ENCODE measurements at regions not wholly inside any gene's neighbourhood (a gene's known extent, or its start where the extent isn't known, plus 50 kb on each side); places are given as distances from the start of the nearest gene placed in this dataset.

DNA sequence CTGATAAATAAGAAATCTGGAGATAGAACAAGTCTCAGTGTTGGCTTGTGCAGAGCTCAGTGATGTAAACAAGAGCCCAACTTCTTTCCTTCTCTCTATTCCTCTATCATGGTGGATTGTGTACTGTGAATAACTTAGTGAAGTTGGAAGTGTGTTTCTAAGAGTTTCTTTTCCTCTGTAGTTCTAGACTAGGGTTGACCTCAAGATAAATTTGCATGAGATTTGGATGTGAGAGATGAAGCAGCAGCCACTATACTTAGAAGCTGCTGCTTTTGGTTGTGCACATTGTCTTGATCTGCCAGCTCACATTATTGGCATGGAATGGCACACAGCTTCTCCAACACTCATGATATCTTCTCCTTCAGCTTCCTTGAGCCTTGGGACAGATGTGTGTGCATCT, 198.9 kb upstream of the ZP4 start:
- TF ChIP-seq, protein P1, sequence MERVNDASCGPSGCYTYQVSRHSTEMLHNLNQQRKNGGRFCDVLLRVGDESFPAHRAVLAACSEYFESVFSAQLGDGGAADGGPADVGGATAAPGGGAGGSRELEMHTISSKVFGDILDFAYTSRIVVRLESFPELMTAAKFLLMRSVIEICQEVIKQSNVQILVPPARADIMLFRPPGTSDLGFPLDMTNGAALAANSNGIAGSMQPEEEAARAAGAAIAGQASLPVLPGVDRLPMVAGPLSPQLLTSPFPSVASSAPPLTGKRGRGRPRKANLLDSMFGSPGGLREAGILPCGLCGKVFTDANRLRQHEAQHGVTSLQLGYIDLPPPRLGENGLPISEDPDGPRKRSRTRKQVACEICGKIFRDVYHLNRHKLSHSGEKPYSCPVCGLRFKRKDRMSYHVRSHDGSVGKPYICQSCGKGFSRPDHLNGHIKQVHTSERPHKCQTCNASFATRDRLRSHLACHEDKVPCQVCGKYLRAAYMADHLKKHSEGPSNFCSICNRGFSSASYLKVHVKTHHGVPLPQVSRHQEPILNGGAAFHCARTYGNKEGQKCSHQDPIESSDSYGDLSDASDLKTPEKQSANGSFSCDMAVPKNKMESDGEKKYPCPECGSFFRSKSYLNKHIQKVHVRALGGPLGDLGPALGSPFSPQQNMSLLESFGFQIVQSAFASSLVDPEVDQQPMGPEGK (CRISPR knock-in tag; IDR thresholded peaks at IDR 0.05; ENCODE audit: borderline replicate concordance) = no peak
- TF ChIP-seq, protein P2, sequence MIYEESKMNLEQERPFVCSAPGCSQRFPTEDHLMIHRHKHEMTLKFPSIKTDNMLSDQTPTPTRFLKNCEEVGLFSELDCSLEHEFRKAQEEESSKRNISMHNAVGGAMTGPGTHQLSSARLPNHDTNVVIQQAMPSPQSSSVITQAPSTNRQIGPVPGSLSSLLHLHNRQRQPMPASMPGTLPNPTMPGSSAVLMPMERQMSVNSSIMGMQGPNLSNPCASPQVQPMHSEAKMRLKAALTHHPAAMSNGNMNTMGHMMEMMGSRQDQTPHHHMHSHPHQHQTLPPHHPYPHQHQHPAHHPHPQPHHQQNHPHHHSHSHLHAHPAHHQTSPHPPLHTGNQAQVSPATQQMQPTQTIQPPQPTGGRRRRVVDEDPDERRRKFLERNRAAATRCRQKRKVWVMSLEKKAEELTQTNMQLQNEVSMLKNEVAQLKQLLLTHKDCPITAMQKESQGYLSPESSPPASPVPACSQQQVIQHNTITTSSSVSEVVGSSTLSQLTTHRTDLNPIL (CRISPR knock-in tag; IDR thresholded peaks at IDR 0.05; ENCODE audit: low read depth) = no peak
- TF ChIP-seq ARNTL (CRISPR knock-in tag; IDR thresholded peaks at IDR 0.05; ENCODE audit: borderline replicate concordance, low read depth) (no peak), BACH2 (CRISPR knock-in tag; IDR thresholded peaks at IDR 0.05; ENCODE audit: borderline replicate concordance) (no peak), ZFP30 (CRISPR knock-in tag; IDR thresholded peaks at IDR 0.05) (no peak)

All from SK-N-SH treated with all-trans-retinoic acid at 6 μM for 48 hours (cell line).